NCI-H128 (cell line): ENCODE measurements at regions not wholly inside any gene's neighbourhood (a gene's known extent, or its start where the extent isn't known, plus 50 kb on each side); places are given as distances from the start of the nearest gene placed in this dataset.

Experiments used
- DNase-seq: peaks from one replicate; lab custom pipeline; 2025; ENCODE audit not compliant: unreplicated experiment; lab: John Stamatoyannopoulos, UW

- no peak for DNase-seq
Observed at GRCh38 chr5:2255915-2256690, 373.4 kb upstream of the IRX4 start.

DNA sequence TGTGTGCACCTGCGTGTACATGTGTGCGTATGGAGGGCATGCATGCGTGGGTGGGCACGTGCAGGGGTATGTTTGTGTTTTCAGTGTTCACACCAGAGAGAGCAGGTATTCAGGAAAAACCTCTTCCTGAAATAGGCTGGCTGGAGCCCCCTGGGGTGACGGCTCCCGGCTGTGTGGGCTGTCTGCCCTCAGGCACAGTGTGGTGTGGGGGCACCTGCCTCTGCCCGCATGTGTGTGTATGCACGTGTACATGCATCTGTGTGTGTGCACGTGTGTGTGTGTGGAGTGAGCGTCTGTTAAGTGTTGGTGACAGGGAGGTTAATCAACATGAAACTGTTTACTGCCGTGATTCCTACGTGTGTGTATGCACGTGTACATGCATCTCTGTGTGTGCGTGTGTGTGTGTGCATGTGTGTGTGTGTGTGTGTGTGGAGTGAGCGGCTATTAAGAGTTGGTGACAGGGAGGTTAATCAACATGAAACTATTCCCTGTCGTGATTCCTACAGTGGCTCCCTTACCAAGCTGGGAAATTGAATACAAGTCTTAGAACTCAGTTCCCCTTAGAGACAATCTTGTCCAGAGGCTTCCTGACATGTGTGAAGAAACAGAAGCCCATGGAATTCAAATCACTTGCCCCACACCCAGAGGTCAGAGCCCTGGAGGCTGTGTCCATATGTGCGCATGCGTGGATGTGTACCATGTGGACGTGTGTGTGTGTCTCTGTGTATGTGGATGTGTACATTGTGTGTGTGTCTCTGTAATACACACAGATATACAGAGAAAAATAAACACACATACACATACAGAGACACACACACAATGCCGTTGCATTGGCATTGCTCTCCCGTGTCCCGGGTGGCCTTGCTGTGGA, 372.4 kb upstream of the IRX4 start:
- no peak for DNase-seq

DNA sequence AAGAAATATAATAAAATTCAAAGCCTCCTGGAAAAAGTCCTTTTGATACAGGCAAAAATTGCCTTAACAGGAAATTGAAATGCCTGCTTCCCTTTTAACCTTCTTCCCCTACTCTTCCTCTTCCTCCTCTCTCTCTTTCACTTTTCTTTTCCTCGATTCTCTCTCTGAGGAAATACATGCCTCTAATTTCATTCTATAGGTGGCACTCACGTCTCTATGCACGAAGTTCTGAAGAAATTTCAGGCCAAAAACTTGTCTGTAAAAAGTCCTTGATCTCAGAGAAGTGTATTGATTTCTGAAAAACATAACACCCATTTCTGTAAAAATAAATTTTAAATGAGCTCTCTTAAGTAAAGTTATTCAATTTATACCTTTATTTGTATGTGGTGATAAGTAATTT, 371.7 kb upstream of the IRX4 start:
- no peak for DNase-seq

GRCh38 chr5:2253040-2253975, 370.6 kb upstream of the IRX4 start:
- no peak for DNase-seq

DNA sequence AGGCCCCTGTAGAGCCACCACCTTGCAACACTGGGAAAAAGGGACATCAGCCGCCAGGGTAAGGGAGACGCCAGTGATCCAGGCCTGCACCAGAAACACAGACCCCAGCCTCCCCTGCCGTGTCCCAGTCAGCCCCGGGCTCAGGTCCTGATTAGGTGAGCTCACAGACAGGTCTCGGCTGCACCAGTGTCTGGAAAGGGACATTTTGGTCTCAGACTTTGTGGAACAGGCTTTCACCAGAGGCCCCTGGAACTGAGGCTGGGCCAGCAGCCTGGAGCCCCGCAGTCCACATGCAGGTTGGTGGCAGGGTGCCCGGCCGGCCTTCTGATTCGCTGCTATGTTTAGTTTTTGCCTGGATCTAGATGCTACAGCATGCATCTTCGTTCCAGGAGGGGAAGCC, 369.0 kb upstream of the IRX4 start:
- DNase-seq = no peak

DNA sequence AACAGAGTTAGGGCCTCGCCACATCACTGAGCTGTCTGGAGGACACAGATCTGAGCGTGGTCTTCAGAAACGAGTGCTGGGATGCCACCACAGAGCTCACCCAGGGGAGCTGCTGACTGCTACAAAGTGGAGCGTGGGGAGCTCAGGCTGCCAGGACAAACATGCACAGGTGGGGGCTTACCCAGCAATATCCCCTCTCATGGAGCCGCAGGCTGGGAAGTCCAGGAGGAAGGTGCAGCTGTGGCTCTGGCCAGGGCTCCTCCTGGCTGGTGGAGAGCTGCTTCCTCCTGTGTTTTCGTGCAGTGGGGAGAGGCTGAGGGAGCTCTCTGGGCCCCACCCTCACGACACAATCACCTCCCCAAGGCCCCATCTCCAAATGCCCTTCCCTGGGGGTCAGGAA, 368.6 kb upstream of the IRX4 start:
- DNase-seq = no peak

GRCh38 chr5:2250365-2250950, 367.7 kb upstream of the IRX4 start:
- no peak for DNase-seq

GRCh38 chr5:2249442-2249841, 366.7 kb upstream of the IRX4 start:
- no peak for DNase-seq

DNA sequence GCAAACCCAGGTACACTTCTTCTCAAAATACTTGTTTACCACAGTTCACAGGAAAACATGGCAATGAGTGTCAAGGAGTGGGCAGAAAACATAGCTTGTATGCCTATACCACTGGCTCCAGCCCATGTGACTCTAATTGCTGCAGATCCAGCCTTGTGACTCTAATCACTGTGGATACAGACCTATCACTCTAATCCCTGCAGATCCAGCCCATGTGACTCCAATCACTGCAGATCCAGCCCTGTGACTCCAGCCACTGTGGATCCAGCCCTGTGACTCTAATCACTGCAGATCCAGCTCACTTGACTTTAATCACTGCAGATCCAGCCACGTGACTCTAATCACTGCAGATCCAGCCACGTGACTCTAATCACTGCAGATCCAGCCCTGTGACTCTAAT, 366.3 kb upstream of the IRX4 start:
- DNase-seq = no peak

- no peak for DNase-seq
Observed at GRCh38 chr5:2242539-2242938, 359.8 kb upstream of the IRX4 start.

DNA sequence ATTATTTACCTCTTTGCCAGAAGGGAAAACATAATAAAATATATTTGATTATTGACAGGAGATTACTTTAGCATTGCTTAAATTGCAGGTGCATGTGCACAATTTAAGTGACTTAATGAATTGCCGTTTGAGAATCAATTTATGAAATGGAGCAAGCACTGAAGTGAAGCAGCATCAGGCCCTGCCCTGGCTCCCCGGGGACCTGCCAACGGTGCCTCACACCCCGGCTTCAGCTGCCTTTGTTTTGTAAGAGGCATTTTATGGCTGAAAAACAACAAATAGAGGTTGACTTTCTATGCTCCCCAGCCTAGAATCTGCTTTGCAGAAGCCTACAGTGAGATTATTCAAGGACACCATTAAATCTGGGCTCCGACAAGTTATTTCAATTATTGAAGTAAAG, 359.1 kb upstream of the IRX4 start:
- DNase-seq = no peak

DNA sequence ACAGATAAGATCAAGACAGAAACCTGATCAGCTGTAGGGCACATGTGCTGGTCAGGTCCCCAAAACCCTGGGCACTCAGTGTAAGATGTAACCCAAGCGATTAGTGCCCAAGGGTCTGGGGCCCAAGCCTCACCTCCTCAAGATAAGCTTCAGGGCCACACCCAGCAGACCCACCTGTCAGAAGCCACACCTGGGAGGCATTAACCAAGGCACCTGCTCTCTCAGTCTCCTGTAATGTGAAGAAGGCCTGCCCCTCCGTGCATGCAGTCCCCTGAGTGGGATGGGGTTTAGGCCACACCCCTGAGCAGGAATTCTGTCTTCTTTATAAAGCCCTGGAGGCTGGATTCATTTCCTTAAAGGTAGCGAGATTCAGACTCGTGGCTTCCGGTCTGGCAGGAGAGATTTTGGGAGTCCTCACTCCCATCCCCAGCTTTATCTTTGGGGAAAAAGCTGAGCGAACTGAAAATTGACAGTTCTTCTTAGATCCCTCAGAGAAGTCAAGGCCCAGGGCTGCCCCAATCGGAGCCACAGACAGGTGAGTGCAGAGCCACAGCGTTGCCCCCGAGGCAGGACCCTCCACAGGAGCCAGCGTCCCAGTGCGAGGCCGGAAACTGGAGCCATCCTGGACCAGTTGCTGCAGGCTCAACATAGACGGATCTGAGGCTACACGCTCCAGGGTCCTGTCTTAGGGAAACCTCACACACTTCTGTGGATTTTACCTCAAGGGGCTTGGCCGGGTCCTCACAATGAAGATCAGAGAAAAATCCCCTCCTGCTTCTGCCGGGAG, 357.6 kb upstream of the IRX4 start:
- DNase-seq = no peak

GRCh38 chr5:2239201-2239910, 356.6 kb upstream of the IRX4 start:
- no peak for DNase-seq

GRCh38 chr5:2238732-2239131, 356.0 kb upstream of the IRX4 start:
- DNase-seq = no peak

GRCh38 chr5:2227433-2227832, 344.7 kb upstream of the IRX4 start:
- no peak for DNase-seq

DNA sequence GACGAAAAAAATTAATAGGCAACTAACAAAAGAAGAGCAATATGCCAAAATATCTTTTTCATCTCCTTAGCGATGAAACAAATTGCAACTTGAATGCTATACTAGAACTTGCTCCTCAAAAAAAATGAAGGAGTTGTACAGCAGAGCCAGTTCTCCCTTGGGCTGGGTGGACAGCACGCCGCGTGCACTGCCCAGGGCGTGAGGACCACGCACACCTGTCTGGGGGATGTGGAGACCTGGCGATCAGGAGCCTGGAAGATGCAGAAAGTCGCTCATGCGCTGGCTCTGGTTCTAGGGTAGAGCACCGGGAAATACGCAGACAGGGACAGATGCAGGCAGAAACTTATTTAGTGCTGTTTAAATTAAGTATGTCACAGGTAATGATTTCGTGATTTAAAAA, 342.0 kb upstream of the IRX4 start:
- no peak for DNase-seq

DNA sequence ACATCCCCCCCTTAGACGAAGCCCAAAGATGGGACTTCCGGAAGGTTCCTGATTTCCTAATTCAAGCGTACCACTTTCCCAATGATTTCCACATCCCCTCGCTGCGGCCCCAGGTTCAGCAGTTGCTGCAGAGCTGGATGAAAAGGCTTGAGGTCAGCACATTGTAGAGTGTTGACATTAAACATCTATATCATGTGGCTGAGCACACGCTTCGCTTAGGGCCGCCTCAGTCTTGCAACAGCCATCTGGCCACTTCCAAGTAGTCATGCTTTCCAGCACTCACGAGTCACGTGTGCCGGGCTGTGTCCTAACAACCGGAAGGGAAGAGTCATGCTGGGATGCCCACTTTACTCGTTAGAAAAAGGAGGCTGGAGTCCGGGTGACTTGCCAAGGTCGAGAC, 340.6 kb upstream of the IRX4 start:
- DNase-seq = no peak

DNA sequence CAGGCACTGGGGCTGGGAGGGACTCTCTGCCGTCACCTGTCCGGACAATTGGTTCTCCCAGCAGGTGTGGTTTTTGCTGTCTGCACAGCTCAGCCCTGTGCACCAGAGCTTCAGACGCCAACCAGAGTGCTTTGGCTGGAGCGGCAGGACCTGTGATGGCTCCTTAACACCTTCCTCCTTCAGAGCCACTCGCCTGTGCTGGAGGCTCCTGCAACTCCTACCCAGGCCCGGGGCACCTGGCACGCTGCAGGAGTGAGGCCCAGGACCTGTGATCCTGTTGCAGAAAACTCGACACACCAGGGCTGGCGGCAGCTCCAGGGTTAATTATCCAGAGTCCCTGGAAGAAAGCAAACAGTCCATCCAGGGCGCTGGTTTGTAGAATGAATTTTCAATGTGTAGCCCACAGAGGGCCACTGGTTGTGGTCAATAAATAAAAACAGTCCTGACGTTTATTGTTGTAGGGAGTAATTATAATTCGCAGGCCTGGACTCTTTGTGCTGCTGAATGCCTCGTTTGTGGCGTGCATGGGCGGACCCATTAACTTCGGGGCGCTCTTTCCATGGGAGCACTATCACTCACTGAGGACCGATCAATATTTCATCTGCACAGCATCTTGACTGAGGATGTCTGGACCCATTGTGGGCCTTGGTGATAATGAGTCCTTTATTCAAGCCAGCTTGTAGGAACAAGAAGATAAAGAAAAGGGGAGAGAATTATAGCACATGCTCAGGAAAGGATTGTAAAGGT, 339.7 kb upstream of the IRX4 start:
- no peak for DNase-seq

GRCh38 chr5:2221450-2221849, 338.7 kb upstream of the IRX4 start:
- no peak for DNase-seq
